Sigmoid colon (tissue), 6 donors: ENCODE measurements at regions not wholly inside any gene's neighbourhood (a gene's known extent, or its start where the extent isn't known, plus 50 kb on each side); places are given as distances from the start of the nearest gene placed in this dataset.

Source experiments
- DNase-seq: peaks from one replicate; pipeline ENCODE4 v3.0.0-alpha.2; 2019
- H3K27ac ChIP-seq, 4 donors: fragments of 200-600 bp; sonication (generic); one replicate each; pipeline ENCODE4 v1.5.1; 2016 to 2019; ENCODE audit warnings: mild to moderate bottlenecking in 1 of 4
- H3K27me3 ChIP-seq, 3 donors: fragments of 200-600 bp; sonication (generic); one replicate each; pipeline ENCODE4 v1.5.1; 2019; ENCODE audit warnings: mild to moderate bottlenecking in 1 of 3
- H3K36me3 ChIP-seq, 4 donors: fragments of 200-600 bp; sonication (generic); one replicate each; pipeline ENCODE4 v1.5.1; 2016 to 2019
- H3K4me1 ChIP-seq, 4 donors: fragments of 200-600 bp; sonication (generic); one replicate each; pipeline ENCODE4 v1.5.1; 2017 to 2019
- H3K4me3 ChIP-seq, 4 donors: fragments of 200-600 bp; sonication (generic); one replicate each; pipeline ENCODE4 v1.5.1; 2017 to 2019; ENCODE audit warnings: mild to moderate bottlenecking in 2 of 4, moderate library complexity in 1 of 4
- H3K9me3 ChIP-seq, 4 donors: fragments of 200-600 bp in 3 of 4; sonication (generic) in 3 of 4; one replicate each; pipeline versions ENCODE4 v1.5.1 to v1.6.1; 2013 to 2019
- EP300 ChIP-seq, 4 donors: sonication (generic); formaldehyde crosslinking; IDR thresholded peaks; one replicate each; pipeline ENCODE4 v1.6.1; 2017; ENCODE audit warnings: antibody characterized with exemption in 4 of 4
- POLR2A ChIP-seq, 2 donors: fragments of 450-650 bp; IDR thresholded peaks; one replicate each; pipeline ENCODE4 v1.6.1; 2016; ENCODE audit warnings: antibody characterized with exemption in 2 of 2, mild to moderate bottlenecking in 2 of 2, moderate library complexity in 2 of 2
- POLR2AphosphoS5 ChIP-seq, 4 donors: sonication (generic); formaldehyde crosslinking; IDR thresholded peaks; one replicate each; pipeline ENCODE4 v1.6.1; 2017; ENCODE audit warnings: antibody characterized with exemption in 4 of 4
- WGBS, 2 donors: extraction: QIAGEN DNeasy Blood & Tissue Kit; methylation state at CpG; one replicate each; pipeline ENCODE4 v1.1.7; 2013; 5-methylcytosine and 5-hydroxymethylcytosine counted together
- intact Hi-C: fragments of 100-400 bp; cut with DNase I; formaldehyde crosslinking; loops from one replicate; pipeline ENCODE4 v1.15.1; 2023
- TF ChIP-seq, protein P1 (sequence below), 4 experiments: fragments of 450-650 bp in 3 of 4; fragments of 200-600 bp in 1 of 4; IDR thresholded peaks; one replicate each; pipeline ENCODE4 v1.5.1; 2016 to 2019; ENCODE audit warnings: antibody characterized with exemption in 4 of 4, mild to moderate bottlenecking in 3 of 4, moderate library complexity in 2 of 4
- donor health status: healthy with polysubstance abuse.
- donor health status: healthy.

DNA sequence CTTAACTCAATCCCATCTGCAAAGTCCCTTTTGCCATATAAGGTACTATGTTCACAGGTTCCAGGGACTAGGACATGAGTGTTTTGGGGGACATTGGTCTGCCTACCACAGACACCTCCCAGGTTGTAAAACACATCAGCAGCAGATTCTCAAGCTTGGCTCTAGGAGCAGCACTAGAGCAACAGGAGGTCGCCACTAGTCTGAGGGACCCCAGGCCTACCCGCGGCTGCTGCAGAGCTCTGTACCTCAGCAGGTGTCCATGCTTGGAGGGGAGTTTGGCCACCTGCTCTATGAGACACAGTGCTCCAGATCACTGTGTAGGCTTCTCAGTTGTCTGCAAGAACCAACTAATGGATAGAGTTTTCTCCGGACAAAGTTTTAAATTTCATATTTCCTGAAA is 262.2 kb upstream of the ARRDC3 start:
- Histone ChIP-seq H3K9me3 (no peaks in the 10 kb centered on the region), H3K27me3 (no peaks in the 10 kb centered on the region), H3K27ac (no peak overlapping the region), H3K36me3 (no peaks in the 10 kb centered on the region), H3K4me3 (no peak overlapping the region), H3K4me1 (no peaks in the 10 kb centered on the region)
- WGBS, 2 donors, result 91 to 95% methylated on average over 4 of the region's 4 CpGs
- intact Hi-C loops, result no loop called here
- no peak for DNase-seq
- TF ChIP-seq, protein P1, sequence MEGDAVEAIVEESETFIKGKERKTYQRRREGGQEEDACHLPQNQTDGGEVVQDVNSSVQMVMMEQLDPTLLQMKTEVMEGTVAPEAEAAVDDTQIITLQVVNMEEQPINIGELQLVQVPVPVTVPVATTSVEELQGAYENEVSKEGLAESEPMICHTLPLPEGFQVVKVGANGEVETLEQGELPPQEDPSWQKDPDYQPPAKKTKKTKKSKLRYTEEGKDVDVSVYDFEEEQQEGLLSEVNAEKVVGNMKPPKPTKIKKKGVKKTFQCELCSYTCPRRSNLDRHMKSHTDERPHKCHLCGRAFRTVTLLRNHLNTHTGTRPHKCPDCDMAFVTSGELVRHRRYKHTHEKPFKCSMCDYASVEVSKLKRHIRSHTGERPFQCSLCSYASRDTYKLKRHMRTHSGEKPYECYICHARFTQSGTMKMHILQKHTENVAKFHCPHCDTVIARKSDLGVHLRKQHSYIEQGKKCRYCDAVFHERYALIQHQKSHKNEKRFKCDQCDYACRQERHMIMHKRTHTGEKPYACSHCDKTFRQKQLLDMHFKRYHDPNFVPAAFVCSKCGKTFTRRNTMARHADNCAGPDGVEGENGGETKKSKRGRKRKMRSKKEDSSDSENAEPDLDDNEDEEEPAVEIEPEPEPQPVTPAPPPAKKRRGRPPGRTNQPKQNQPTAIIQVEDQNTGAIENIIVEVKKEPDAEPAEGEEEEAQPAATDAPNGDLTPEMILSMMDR (IDR thresholded peaks at IDR 0.05), result no peak
- TF ChIP-seq POLR2A (IDR thresholded peaks at IDR 0.05), result no peak
- TF ChIP-seq POLR2AphosphoS5 (IDR thresholded peaks at IDR 0.05), result no peak
- TF ChIP-seq EP300 (IDR thresholded peaks at IDR 0.05), result no peak

DNA sequence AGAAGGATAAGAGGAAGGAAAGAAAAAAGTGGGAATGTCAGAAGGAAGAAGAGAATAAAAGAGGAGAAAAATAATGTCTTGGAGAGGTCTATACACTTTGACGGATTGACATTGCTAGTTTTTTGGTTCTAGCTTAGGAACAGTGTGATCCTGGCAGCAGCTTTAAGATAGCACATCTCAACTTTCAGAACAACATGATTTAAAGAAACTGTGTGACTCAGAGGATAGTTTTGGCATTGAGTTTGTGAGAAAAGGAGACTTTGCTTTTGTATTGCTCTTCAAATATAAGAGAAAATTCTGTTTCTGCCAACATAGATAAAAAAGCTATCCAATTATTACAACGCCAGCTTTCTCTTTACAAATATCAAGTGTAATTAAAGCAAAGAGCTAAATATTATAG is 260.7 kb upstream of the ARRDC3 start:
- Histone ChIP-seq H3K36me3 (no peaks in the 10 kb centered on the region), H3K4me3 (no peak overlapping the region), H3K4me1 (no peaks in the 10 kb centered on the region), H3K9me3 (no peaks in the 10 kb centered on the region), H3K27me3 (no peaks in the 10 kb centered on the region), H3K27ac (no peak overlapping the region)
- WGBS, 2 donors, result 72 to 79% methylated on average over 2 of the region's 2 CpGs
- TF ChIP-seq, protein P1 (IDR thresholded peaks at IDR 0.05), result no peak
- no peak for TF ChIP-seq POLR2AphosphoS5 (IDR thresholded peaks at IDR 0.05)
- TF ChIP-seq EP300 (IDR thresholded peaks at IDR 0.05), result no peak
- TF ChIP-seq POLR2A (IDR thresholded peaks at IDR 0.05), result no peak
- intact Hi-C loops, result no loop called here
- DNase-seq, result no peak

DNA sequence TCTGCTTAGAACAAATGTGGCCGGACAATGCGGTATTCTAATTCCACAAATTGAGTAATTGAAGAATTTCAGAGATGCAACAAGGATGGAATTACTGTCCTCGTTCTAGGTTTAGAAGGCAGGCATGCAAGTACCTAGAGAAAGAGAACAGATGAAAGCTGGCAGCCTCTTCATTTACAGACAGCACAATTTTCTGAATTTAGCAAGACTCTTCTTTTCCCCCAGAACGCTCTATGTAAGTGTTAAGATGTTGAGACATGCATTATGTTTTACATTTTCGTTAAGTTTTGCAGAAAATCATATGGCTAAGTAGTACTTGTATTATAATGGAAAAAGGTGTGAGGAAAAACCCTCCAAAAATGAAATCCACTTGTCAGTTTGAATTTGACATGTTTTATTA is 259.5 kb upstream of the ARRDC3 start:
- no peak for DNase-seq
- no peak for TF ChIP-seq POLR2A (IDR thresholded peaks at IDR 0.05)
- TF ChIP-seq, protein P1 (IDR thresholded peaks at IDR 0.05), result no peak
- no peak for TF ChIP-seq POLR2AphosphoS5 (IDR thresholded peaks at IDR 0.05)
- no peak for TF ChIP-seq EP300 (IDR thresholded peaks at IDR 0.05)
- no peaks in the 10 kb centered on the region for H3K4me1 ChIP-seq
- 83% methylated on average over 5 of the region's 5 CpGs for WGBS, 2 donors
- no peak overlapping the region for H3K4me3 ChIP-seq
- H3K27ac ChIP-seq, result no peak overlapping the region
- H3K9me3 ChIP-seq, result no peaks in the 10 kb centered on the region
- intact Hi-C loops, result no loop called here
- H3K27me3 ChIP-seq, result no peaks in the 10 kb centered on the region
- no peaks in the 10 kb centered on the region for H3K36me3 ChIP-seq

DNA sequence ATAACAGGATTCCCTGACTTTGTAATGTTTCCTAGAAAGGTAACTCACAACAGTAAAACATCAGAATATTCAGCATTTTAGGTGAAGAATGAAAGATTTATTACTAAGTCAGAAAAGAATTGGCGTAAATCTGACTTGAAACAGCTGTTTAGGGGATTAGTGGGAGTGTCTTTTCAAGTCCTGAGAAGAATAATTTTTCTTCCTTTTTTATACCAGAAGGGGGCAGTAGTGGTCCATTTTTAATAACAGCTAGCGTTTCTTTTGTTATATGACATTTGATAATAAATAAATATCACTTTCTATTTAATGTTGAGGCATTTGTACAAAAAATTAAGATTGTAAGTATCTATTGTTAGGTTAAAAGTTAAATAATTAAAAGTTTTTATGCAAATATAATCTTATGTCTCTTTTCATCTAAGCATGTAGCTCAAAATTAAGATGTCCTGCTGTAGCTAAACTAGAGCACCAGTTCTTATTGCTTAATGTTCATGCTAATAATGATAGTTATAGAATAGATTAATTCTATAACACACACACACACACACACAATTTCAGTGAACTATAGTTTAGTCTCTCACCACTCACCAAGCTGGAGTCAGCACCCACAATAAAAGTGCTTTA is 258.7 kb upstream of the ARRDC3 start:
- 1 to 4% methylated on average over 2 of the region's 2 CpGs for WGBS, 2 donors
- Histone ChIP-seq H3K27ac (no peak overlapping the region), H3K27me3 (no peaks in the 10 kb centered on the region), H3K4me3 (no peak overlapping the region), H3K4me1 (no peaks in the 10 kb centered on the region), H3K36me3 (no peaks in the 10 kb centered on the region), H3K9me3 (no peaks in the 10 kb centered on the region)
- intact Hi-C loops, result no loop called here
- DNase-seq, result no peak
- no peak for TF ChIP-seq POLR2A (IDR thresholded peaks at IDR 0.05)
- TF ChIP-seq, protein P1 (IDR thresholded peaks at IDR 0.05), result peak in 1 of 4 experiments; percentile 50

DNA sequence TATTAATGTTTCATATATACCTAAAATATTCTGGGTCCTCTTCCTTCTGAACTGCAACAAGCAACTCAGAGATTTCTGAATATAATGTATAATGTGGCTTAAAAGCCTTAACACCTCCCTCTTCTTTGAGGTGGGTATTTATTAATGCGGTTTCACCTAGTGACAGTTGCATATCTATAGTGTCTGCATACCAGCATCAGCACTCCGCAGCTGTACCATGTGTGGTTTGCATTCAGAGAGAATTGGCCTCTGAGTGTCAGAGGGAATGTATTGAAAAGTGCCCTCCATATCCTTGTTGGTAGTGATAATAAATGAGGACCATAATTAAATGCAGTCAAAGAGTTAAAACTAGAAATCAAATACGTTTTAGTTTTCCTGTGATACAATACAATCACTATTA is 256.6 kb upstream of the ARRDC3 start:
- TF ChIP-seq POLR2A (IDR thresholded peaks at IDR 0.05), result no peak
- TF ChIP-seq, protein P1 (IDR thresholded peaks at IDR 0.05), result no peak
- no peak for TF ChIP-seq EP300 (IDR thresholded peaks at IDR 0.05)
- no peak for TF ChIP-seq POLR2AphosphoS5 (IDR thresholded peaks at IDR 0.05)

More for the DNA sequence above, 256.6 kb upstream of the ARRDC3 start:
- WGBS, 2 donors, result 42 to 46% methylated on average over 3 of the region's 3 CpGs
- no peak overlapping the region for H3K4me3 ChIP-seq
- H3K36me3 ChIP-seq, result no peaks in the 10 kb centered on the region
- DNase-seq, result no peak
- no peaks in the 10 kb centered on the region for H3K4me1 ChIP-seq
- intact Hi-C loops, result no loop called here
- no peak overlapping the region for H3K27ac ChIP-seq
- no peaks in the 10 kb centered on the region for H3K9me3 ChIP-seq
- no peaks in the 10 kb centered on the region for H3K27me3 ChIP-seq
